ENCODE measurements at regions not wholly inside any gene's neighbourhood (a gene's known extent, or its start where the extent isn't known, plus 50 kb on each side); places are given as distances from the start of the nearest gene placed in this dataset.
"Not testable (repeated sequence)": the region's sequence is repeated elsewhere in the genome, so short reads cannot be mapped to it uniquely, and the experiment has no call there.

DNA sequence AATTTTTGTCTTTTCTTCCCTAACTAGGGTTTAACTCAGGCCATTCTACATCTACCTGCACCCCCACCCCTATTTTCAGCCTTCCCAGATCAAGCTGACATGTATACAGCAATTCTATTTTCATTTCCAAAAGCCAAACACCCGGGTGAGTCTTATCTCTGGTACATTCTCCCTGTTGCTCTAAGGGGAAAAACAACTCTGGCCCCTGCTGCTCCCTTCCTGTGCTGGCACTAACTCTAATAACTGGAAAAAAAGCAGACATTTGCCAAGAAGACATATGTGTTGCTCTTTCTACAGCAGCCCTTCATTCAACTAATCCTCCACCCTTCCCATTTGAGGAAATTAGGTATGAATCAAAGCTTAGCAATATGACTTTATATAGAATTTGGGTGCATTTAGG is 427.8 kb upstream of the CDH11 start:
- not testable (repeated sequence) for TF ChIP-seq EZH2 (IDR thresholded peaks at IDR 0.05; ENCODE audit: borderline replicate concordance); EZH2phosphoT487 (IDR thresholded peaks at IDR 0.05; ENCODE audit: low read depth, severe bottlenecking, unreplicated experiment)
- TF ChIP-seq, protein P1, sequence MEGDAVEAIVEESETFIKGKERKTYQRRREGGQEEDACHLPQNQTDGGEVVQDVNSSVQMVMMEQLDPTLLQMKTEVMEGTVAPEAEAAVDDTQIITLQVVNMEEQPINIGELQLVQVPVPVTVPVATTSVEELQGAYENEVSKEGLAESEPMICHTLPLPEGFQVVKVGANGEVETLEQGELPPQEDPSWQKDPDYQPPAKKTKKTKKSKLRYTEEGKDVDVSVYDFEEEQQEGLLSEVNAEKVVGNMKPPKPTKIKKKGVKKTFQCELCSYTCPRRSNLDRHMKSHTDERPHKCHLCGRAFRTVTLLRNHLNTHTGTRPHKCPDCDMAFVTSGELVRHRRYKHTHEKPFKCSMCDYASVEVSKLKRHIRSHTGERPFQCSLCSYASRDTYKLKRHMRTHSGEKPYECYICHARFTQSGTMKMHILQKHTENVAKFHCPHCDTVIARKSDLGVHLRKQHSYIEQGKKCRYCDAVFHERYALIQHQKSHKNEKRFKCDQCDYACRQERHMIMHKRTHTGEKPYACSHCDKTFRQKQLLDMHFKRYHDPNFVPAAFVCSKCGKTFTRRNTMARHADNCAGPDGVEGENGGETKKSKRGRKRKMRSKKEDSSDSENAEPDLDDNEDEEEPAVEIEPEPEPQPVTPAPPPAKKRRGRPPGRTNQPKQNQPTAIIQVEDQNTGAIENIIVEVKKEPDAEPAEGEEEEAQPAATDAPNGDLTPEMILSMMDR (IDR thresholded peaks at IDR 0.05; ENCODE audit: poor library complexity), result not testable (repeated sequence)
